HG02678 (cell line): ENCODE measurements at regions not wholly inside any gene's neighbourhood (a gene's known extent, or its start where the extent isn't known, plus 50 kb on each side); places are given as distances from the start of the nearest gene placed in this dataset.

Experiments
- ATAC-seq: cut with Tn5 transposase; IDR thresholded peaks from one replicate; pipeline ENCODE4 v1.9.1; 2021; ENCODE audit warnings: mild to moderate bottlenecking, moderate library complexity; ENCODE audit not compliant: unreplicated experiment

DNA sequence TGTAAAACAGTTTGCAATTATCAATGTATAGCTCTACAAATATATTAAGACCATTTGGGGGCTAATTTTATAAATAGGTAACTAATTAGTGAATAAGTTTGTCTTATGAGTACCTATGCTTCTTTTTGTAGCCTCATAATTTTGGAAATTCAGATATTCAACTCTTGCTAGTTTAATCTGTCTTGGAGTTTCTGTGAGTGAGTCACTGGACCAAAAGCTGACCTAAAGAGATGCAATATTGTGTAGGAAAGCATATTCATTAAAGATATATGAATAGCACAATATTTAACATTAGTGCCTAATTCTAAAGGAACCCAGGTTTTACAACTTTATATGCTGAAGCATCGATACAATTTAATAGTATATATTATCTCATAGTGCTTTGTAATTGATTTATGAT, 161.3 kb upstream of the PCDH18 start:
- no peak for ATAC-seq

DNA sequence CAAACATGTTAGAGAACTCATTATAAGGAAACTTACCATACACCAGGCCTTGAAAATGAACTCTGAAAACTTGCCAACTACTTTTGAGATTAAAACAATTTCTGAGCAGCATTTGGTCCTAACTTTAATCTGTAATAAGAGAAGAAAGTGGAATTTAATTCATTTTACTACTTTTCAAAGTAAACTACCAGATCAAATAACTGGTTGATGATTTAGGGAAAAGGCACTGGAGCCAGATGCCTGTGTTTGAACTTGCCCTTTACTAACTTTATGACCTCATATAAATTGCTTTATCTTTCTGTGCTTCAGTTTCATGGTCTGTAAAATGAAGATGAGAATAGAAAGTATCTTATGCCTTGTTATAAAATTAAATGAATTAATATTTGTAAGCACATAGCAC, 159.9 kb upstream of the PCDH18 start:
- no peak for ATAC-seq

DNA sequence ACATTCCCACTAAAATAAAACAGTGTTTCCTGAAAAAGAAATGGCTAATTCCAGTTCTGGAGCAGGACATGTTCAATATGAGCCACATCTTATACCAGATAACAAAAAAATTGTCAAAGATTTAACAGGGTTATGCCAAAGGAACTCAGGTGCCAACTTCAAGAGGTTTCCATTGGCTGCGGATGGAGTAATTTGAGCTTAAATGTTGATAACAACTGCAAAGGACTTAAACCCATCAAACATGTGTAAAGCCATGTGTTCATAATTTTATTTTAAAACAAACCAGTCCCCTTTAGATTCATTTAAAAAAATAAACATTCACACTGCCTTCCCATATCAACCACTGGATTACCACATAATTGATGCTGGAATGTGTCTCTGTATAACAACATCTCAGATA, 156.4 kb upstream of the PCDH18 start:
- ATAC-seq, result no peak

DNA sequence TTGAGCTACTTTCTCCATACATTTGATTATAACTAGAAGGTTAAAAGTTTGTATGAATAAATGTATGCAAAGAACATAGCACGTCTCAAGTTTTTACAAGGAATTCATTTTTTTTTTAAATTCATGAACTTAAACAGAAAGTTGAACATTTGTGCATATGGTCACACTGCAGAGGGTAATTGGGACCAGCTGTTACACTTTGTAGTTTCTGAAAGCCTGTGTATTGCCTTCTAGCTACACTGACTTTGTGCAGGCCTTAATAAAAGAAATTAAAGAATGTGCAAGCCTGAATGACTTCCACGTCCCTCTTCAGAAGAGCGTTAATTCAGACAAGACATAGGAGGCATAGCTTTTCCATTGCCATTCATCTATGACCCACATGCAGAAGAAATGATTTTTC, 153.1 kb upstream of the PCDH18 start:
- ATAC-seq, result no peak

DNA sequence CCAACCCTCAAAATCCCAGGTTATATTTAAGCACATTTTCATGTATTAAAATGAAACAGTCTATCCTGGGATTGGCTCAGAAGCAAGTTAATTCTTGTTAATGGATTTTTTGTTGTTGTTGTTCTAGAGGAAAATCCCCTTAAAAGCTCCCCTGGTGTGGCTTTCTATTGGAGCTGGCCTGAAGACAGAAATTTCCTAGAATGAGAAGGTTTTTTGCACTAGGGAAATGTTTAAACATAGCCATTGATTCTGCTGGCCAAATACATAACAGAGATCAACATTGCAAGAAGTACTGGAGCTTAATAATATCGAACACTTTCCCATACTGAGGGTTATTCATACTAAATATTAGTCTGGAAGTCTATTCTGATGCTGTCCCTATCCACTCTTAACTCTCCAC, 148.8 kb upstream of the PCDH18 start:
- no peak for ATAC-seq

DNA sequence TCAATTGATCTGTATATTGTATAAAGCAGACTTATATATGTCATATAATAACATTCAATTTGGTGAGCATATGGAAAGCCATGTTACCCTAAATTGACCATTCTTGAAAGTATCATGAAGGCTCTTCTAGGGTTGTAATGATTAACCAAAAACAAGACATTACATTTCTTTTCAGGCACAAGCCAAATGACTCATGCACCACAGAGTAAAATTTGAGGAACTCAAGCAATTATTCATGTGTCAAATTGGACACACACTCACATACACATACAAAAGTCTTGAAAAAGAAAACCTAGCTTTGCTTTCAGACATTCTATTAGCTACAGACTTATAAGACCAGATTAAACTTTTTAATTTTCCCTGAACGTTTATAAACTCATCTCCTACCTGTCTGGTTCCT, 146.5 kb upstream of the PCDH18 start:
- peak; percentile 52 for ATAC-seq

DNA sequence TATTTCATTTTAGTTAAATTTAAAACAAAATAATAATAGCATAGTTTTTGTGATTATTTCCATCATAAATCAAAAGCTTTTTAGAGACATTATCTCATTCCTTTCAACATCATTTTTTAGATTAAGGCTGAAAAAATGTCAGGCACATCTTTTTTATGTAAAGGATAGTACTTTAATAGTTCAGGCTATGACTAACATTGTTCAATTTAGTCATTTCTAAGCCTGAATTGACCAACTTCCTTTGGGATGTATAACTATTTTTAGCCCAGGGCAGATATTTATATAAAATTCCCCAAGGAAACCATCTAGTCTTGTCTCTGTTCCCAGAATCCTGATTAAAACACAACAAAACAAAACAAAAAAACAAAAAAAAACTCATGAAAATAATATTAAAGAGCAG, 145.6 kb upstream of the PCDH18 start:
- no peak for ATAC-seq

DNA sequence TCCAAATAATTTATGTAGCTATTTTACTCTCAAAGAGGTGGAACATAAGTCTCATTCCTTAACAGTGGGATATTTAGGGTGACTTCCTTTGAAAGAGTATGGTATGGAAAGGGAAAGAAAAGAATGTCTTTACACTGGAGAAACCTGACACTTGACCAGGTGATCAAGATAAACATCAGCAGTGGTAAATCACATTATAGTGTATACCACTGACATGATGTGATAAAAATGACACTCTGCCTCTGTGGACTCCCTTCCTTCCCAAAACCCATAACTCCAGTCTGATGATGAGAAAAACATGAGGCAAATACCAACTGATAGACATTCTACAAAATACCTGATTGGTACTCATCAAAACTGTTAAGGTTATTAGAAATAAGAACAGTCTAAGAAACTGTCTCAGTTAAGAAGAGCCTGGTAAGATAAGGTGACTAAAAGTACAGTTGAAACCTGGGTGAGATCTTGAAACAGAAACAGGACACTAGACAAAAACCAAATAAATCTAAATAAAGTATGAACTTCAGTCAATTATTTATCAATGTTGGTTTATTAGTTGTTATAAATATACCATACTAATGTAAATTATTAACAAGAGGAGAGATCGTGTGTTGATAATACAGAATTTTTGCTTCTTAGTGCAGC, 144.2 kb upstream of the PCDH18 start:
- no peak for ATAC-seq

DNA sequence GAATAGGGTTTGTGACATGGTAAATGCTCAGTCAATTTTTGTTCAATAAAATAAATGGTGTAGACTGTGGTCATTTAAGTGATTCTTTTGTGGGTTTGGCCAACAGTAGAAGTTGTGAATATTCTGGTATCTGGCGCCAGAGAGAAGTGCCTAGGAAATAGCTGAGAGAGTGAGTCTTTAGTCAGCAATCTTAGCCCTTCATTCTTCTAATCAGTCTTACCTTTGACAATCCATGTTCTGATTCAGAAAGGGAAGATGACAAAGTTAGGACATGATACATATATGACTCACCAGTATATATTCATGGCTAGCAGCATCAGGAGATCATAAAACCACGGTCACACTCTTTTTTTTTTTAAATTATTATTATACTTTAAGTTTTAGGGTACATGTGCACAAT, 141.8 kb upstream of the PCDH18 start:
- no peak for ATAC-seq

DNA sequence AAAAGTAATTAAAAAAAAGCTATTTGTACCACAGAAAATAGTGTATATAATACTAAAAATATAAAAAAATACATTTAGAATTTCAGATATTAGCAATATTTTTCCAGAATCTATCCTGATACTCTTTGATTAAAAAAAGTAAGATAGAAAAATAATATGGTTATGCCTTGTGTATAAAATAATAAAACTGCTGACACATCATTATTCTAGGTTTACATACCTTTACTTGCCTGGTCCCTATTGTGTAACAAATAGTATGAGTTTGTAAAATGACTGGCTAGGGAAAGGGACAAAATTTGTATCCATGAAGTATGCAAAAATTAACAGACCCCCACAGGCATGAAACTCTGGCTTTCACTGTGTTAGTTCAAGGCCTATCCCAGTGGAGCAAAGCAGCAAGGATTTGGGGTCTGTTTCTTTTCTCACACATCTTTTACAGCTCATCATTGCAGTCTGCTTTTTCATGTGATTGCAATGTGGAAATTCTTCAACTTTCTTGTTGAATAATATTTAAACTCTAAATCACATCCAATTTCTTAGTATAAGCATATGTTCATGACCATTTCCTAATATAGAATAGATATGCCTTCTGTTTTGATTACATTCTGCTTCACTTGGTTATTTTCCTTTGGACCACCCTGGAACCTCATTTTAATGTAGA, 136.7 kb upstream of the PCDH18 start:
- ATAC-seq, result no peak

DNA sequence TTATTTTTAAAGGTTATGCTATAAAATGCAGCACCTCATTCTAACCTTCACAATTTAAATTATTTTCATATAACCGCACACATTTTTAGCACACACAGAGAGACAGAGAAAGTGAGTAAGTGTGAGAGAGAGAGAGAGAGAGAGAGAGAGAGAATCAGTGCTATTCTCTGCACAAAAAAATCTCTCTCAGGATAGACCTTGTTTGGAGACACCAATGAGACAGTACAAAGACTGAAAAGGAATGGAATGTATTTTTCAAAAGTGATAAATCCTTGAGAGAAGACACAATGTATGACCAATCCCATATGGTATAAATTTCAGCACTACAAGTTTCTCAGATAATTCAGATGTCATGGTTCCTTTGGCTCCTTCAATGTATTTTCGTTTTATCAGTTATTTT, 132.1 kb upstream of the PCDH18 start:
- ATAC-seq, result no peak

DNA sequence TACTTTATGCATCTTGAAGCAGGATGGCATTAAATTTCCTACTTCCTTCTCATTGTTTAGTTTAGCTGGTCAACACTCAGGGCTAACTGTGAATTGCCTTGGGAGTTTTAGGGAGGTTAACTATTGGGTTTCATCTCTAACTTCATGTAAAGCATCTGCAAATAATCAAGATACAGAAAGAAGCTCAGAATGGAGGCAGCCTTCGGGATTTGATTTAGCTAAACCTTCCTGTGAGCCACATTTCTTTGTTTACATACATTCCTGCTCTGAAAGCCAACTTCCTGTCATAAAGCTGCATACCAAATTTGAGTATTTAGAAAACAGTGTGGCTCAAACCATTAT, 131.7 kb upstream of the PCDH18 start:
- no peak for ATAC-seq

DNA sequence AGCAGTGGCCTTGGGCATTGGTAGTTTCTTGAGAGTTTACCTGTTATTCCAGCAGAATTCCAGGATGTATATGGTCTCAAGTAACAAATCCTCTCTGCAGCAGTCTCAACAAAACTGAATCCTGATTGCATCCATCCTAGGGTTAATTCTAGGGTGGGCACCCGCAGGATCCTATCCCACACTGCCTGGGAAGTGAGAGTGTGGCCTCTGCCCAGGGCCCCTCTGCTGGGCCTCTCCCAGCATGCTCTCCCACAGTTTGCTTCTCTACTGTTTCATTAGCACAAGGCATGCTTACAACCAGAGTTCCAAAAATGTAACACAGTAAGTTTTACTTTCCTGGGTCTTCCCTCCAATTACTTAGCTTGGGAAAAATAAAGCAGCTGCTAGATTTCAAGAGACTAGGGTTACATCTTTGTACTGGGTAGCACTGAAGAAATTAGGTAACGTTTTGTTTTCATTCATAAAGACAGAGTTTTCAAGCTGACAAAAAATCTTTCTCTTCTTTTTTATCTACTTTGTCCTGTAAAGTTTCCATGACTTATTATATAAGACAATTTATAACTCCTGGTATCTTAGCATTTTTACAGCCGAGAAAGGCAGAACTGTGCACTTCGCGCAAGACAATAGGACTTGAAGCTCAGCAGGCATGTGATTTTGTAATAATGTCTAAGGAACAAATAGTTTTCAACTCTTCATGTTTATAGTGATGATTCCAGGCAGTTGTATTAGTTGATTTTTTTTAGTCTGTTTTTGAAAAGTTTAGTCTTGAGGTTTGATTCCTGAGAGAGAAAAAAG, 131.2 kb upstream of the PCDH18 start:
- no peak for ATAC-seq

DNA sequence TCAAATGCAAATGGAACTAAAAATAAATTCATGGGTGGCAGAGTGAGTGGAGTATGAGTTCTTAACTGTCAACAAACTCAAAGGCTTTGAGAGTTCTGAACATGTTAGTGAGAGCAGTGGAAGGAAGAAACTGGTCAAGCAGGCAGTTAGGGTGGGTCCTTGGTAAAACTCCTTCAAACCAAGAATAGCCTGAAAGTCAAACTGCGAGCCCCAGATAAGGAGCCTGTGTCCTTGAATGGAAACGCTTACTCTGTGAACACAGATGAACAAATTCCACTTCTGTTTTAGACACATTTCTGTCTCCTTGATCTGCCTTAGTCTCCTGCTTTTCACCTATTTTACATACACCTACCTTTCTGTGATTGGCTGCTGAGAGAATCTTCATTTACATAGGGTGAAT, 129.4 kb upstream of the PCDH18 start:
- no peak for ATAC-seq

DNA sequence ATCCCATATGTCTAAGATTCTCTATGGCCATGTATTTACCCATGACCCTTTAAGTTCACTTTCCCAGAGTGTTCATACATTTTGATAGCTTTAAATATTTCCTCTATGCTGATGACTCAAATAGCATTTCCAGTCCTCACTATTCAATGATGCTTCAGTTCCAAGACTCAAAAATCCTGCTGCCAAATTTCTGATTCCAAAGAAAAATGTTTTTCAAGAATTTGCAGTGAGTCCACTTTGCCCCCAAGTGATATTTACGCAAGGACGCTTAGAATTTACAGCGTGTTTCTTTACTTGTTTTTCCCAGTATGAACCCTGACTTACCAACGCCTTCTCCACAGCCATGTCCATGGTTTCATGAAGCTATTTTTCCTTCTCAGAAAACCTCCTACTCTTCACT, 127.9 kb upstream of the PCDH18 start:
- no peak for ATAC-seq

DNA sequence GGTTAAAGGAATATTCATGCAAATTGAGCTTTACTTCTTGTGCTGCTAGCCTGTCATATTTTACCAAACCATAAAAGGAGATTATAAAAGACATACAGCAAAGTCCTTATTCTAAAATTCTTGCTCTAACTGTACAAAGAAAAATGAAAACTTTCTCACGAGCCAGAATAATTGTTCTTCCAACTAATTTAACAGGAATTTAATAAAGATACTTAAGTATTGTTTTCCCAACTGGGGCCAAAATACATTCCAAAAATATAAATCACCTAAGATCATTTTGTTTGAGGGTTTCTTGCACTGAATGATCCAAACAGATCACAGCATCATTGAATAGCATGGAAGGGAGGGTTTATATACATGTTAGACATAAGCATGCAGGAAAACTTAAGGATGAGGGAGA, 127.1 kb upstream of the PCDH18 start:
- ATAC-seq, result no peak

DNA sequence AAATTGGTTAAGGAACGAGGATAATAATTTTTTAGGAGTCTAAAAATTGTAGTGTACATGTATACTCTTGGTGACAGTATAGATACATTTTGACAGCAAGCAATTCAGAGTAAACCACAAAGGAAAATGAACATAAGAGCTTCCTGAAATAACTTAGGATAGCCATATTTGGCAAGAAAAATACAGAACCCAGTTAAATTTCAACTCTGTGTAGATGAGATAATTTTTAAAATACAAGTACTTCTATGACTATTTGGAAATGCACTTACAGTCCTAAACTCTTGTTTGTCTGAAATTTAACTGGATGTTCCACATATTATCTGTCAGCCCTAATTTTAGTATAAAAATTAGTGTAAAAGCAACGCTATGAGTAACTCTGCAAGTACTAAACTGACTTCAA, 124.4 kb upstream of the PCDH18 start:
- no peak for ATAC-seq

DNA sequence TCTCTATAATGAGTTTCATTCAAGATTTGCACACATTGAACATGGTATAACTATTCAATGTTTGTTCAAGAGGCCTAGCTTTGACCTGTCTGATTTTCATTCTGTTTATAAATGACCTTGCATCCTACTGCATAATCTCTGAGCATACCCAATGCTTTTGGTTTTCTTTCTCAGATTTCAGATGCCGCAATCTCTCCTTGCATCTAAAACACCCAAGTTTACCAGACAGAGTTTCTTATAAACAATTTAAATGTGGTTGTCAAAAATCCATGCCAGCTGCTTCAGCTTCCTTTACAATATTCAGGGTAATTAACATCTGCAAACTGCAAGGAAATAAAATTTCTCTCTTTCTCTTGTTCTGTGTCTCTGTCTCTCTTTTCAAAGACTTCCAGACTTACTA, 123.0 kb upstream of the PCDH18 start:
- no peak for ATAC-seq

DNA sequence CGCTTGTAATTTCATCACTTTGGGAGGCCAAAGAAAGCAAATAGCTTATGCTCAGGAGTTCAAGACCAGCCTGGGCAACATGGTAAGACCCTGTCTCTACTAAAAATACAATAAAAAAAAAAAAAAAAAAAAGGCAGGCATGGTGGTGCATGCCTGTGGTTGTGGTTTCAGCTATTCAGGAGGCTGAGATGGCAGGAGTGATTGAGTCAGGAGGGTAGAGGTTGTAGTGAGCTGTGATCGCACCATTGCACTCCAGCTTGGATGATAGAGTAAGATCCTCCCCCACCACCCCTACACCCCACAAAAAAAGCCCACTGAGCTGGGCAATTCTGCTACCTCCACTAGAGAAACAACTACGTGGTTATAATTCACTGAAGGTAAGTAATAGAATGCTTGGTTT, 118.8 kb upstream of the PCDH18 start:
- ATAC-seq, result no peak

DNA sequence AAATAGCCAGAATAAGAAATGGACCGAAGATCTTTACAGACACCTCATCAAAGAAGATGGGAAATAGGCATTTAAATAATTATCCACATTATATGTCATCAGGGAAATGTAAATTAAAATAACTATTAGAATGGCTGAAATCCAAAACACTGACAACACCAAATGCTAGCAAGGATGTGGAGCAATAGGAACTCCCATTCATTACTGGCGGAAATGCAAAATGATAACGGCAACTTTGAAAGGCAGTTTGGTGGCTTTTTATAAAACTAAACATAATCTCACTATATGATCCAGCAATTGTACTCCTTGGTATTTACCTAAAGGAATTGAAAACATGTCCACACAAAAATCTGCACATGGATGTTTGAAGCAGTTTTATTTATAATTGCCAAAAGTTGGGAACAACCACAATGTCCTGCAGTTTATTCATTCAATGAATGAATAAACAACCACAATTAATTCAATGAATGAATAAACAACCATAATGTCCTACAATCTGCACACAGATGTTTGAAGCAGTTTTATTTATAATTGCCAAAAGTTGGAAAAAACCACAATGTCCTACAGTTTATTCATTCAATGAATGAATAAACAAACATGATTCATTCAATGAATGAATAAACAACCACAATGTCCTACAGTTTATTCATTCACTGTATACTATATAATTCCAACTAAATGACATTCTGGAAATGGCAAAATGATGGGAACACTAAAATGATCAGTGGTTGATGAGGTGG, 117.6 kb upstream of the PCDH18 start:
- ATAC-seq, result no peak

DNA sequence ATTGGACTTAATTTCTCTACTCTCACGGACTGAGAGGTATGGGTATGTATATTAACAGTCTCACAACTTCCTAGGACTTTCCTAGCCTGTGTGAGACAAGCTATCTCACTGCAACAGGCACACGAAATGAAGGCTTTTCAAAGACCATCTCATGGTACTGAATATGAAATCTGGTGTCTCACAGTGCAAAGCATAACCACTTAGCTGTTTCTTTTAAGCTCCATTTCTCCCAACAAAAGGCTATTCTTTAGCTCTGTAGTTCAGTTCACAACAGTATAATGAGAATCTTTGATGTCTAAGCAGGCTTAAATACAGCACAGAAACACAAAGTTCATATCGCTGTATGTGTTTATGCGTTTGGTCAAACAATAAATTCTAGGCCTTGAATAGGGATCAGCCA, 116.2 kb upstream of the PCDH18 start:
- no peak for ATAC-seq

DNA sequence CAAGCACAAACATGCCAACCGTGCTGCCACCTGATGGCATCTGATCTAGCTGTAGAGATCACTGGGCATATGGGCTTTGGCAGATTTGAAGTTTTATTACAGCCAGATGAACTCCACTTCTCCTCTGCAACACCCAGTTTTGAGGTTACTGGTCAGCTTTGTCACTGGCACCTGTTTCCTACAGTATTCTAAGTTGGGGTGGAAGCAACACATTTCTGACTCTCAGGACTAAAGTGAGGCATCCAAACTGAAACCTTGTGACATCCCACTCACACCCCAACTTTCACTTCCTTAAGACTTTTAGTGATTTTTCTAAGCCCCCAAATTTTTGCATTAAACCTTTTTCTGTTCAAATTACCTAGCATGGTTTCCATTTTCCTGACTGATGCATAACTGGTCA, 115.1 kb upstream of the PCDH18 start:
- peak; percentile 87 for ATAC-seq
